NOMO-1 treated with dmso at 0.1 percent for 144 hours (cell line): ENCODE measurements at regions not wholly inside any gene's neighbourhood (a gene's known extent, or its start where the extent isn't known, plus 50 kb on each side); places are given as distances from the start of the nearest gene placed in this dataset.
"Not testable (repeated sequence)": the region's sequence is repeated elsewhere in the genome, so short reads cannot be mapped to it uniquely, and the experiment has no call there.

Experiments
- DNase-seq: peaks from one replicate; lab custom pipeline; 2025; ENCODE audit not compliant: unreplicated experiment; lab: John Stamatoyannopoulos, UW

DNA sequence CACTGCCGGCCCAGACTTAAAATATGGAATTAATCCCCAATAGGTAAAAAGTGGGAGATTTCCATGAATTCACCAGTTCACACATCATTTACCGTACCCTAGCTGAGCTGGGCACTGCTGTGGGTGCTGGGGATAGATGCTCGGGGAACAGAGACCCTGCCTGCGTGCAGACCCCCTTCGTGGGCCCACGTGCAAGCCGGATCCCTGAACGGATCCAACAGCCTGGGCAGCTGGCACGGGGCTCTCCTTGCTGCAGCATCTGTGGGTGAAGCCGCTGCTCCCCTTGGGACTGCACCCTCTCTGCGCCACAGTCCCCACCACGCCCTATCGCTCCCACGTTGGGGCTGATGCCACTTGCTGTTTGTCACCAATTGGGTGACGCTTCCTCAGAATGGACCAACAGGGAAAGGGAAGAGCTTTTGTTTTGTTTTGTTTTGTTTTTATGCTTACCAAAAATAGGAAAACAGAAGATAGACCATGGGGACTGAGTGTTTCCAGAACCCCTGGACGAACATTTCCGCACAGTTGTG is 279.7 kb upstream of the SFSWAP start:
- DNase-seq: not testable (repeated sequence)

GRCh38 chr12:131432532-131433260 is 278.2 kb upstream of the SFSWAP start:
- DNase-seq: no peak

DNA sequence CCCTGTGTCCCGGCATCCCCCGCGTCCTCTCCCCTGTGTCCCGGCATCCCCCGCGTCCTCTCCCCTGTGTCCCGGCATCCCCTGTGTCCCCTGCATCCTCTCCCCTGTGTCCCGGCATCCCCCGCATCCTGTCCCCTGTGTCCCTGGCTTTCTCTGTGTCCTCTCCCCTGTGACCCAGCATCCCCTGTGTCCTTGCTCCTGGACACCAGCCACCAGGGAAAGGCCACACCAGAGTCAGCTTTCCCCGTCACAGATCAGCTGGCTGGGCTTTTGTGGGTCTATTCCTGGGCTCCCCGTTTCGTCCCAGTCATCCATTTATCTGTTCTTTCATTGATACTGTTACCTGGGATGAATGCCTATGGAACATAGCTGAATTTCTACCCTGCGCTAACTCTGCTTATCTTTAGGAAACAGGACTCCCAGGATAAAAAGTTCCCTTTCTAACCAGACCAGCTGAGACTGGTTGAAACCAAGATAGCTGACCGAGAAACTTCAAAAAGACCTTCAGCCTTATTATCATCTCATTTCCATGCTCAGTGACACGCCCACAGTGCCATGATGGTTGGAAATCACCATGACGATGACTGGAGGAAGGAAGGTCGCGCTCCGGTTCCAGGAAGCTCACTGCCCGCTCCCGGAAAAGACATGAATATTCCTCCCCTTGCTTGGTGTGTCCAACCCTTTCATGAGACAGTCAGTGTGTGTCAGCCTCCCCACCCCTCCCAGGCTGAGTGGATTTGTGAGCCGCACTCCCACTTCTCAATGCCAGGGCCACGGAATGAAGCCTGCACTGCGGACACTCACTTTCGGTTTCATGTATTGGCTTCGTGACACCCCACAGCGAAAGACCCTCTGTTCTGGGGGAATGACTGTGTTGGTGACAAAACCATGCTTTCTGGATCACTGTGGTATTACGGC is 276.4 kb upstream of the SFSWAP start:
- no peak for DNase-seq

DNA sequence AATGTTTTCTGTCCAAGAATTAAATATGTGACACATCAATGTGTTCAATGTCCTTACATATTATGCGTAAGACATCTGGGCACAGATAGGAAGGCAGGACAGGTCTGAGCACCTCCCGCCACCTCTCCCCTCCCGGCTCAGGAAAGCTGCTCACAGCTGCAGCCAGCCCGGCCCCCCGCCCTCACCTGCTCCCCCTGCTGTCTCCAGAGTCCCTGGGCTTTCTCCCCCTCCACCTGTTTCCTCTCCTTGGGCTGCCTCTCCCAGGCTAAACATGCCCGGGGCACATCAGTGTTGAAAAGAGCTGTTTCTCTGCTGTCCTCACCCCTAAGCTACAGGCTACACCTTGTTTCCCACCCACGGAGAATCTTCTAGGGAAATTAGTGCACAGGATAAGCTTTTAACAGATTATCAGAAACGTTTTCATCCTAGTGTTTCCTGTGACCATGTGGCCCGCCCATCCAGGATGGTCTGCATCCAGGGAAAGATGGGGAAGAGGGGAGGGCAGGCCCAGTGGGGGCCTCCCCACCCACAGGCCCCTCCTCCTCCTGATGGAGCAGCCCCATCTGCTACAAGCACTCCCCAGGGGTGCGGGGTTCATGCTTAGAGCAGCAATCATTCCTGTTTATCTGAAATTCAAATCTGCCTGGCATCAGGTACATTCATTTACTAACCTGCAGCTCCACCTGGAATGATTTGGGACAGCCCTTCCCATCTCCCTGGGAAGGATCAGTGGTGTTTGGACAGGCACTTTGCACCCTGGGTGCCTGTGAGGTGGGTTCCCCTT is 273.8 kb upstream of the SFSWAP start:
- no peak for DNase-seq

DNA sequence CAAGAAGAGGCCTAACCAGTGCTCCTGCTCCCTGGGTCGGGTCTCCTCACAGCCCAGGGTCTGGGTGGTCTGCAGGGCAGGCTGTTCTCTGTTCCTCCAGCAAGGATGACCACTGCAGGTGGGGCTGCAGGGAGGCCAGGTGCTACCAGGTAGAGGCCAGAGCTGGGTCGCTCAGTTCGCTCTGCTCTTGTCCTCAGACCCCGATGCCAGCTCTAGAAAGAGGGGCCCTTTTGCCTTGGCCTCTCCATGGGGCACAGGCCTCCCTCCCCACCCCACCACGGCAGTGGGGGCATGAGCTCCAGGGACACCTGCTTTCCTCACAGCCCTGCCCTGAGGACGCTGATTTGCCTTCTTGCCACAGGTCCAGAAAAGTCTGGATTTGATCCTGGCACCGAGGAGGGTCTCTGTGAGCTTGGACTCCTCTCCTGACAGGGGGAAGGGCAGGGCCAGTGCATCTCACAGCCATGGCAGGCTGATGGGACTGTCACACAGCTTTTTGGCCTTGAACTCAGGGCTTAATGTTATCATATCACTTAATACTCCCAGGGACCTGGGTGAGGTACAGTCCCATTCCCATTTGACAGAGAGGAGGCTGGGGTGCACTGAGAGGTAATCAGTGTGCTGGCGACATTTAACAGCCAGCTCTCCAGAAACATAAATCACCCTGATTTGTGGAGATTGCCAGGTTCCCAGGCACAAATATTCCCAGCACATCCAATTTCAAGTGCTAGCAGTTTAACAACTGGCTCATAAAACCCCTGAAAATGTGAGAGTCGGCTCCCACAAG is 273.0 kb upstream of the SFSWAP start:
- no peak for DNase-seq

DNA sequence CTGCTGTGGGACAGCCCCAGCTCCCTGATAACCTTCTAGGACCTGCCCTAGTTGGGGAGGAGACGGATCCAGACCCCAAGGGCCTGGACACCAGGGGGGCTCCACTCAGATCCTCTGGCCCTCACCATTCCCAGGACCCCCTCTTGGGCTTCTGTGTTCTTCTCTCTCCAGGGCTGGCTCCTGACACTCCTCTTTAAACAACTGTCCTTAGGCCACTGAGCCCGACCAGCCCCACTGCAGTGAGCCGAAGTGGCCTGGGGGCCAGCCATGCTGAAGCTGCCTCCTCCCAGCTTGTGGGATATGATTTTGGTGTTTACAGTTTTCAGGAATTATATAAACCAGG is 272.4 kb upstream of the SFSWAP start:
- not testable (repeated sequence) for DNase-seq

DNA sequence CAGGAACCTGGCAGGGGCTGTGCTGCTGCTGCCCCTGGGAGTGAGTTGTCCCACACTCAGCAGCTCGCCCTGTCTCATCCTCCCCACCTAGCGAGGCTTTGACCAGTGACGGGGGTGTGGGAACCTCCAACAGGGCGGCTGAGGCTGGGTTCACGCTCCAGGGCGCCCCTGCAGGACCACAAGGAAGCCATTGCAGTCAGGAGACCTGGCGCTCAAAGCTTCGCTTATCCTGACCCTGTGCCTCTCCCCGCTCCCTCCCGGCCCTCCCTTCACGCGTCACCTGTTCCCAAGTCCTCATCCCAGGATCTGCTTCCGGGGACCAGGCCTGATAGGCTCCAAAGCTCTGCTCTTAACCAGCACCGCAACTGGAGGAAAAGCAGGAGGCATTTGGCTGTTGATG is 272.0 kb upstream of the SFSWAP start:
- no peak for DNase-seq

- not testable (repeated sequence) for DNase-seq
Measured at GRCh38 chr12:131439752-131440151, 271.1 kb upstream of the SFSWAP start.

DNA sequence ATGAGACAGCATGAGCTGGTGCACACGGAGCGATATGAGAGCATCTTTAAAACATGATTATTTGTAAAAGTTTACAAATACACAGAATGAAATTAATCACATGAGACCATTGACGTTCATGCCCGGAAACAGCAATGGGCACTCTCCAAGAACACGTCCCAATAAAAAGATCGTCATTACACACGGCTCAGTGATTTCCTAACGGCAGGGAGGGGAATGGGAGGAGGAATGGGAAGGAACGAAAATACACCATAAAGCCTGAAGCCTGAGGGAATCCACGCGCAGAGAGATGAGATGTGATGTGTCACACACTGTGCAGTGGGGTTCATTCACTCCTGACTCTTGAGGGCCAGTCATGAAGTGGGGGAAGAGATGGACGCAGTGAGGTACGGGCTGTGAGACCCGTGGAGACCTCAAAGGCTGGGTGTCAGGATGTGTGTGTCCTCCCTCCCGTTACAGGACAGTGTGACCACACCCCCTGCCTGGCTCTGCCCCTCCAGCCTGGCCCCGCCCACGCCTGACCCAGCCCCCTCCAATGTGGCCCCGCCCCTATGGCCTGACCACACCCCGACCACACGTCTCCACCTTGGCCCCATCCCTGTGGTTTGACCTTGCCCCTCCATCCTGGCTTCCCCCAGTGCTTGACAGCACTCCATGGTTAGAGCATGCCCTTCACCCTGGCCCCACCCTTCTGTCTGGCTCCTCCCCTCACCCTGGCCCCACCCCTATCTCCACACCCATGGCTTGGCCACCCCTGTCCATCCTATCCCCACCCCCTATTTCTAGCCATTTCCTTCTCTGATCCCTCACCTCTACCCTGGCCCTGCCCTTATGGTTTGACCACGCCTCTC is 270.5 kb upstream of the SFSWAP start:
- not testable (repeated sequence) for DNase-seq

DNA sequence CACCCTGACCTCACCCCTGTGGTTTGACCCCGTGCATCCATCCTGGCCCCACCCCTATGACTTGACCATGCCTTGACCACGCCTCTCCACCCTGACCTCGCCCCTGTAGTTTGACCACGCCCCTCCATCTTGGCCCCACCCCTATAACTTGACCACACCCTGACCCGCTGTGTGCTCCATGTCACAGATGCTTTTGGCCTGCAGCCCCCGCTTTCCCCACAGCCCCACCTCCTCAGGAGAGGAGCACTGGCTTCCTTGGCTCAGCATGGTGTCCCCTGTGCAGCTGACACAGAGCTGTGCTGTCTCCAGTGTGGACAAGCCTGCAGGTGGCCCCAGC is 269.9 kb upstream of the SFSWAP start:
- no peak for DNase-seq

DNA sequence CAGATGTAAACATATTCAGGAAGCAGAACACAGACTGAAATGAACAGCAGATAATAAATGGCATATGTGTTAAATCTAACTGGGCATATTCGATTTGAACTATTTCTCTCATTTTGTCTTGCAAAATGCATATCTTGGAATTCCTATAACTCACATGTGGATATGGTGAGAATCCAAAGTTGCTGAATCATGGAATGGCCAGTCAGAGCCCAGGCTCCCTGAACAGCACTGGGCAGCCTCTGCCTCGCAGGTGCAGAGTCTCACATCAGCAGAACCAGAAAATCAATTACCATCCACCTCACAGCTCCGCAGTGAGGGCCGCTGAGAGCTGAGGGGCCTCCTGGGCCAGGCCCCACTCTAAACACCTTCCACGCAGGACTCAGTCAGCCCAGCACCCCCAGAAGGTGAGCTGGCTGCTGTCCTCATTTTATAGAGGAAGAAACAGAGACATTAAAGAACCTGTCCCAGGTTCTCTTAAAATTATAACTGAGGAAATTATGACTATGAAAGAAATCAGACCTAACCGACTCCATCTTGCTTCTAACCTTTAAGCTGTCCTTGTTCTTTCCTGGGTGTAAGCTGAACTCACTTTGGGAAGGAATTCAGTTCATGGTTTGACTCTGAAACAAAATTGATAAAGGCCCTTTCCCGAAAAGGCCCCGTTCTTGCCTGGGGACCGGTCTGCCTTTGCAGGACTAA is 269.1 kb upstream of the SFSWAP start:
- DNase-seq: no peak

DNA sequence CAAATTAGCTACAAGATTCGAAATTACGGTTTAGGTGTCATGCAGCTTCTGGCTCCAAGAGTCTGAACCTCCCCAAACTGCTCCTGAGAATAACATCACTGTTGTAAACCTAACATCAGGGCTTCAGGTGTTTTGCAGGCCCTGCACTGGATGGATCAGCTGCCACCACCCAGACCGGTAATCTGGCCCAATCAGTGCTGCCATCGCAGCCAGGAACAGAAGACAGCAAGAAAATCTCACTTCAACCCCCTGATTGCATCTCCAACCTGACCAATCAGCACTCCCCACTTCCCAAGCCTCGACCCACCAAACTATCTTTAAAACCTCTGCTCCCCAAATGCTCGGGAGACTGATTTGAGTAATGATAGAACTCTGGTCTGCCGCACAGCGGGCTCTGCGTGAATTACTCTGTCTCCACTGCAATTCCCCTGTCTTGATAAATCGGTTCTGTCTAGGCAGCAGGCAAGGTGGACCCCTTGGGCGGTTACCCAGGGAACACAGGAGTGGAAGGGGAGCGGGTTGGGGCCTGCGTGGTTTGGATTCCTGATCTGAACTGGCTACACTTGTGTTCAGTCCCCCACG is 268.5 kb upstream of the SFSWAP start:
- no peak for DNase-seq

DNA sequence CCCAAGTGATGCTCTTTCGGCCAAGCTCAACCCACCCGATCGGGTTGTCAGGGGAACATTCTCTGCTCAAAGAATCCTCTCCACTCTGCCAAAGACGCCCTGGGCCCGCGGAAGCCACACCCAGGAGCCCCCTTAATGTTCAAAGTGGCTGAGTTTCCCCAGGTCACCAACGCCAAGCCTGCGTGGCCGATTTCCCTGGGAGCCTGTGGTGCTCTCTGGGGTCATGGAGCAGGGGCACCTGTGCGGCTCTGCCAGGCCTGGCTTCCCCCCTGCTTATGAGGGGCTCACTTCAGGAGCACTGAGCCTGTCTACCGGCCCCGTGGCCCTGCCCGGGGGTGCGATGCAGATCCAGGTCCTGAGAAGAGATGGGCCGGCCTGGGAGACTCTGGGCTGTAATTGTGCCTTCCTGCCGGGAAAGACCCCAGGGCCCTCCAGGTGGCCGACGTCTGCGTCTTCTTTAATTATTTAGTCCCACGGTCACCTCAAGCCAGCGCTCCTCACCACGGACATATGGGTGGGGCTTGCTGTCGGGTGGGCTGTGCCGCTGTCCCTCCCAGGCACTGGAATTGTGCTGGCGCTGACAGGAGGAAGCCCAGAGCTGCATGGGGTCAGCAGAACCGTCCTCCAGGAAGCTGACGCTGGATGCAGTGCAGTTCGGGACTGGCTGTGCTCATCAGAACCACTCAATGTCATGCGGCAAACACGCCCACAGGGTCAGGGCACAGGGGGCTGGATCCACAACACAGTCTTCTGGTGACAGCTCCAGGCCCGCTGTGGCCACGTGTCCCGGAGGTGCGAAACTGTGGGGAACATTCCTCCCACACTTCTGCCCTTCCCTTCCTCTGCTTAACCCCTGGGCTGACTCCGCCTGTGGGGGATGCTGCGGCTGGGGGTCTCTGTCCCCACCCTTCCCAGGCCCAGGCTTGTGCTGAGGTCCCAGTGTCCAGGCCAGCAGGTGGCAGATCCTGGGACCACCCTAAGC is 267.6 kb upstream of the SFSWAP start:
- no peak for DNase-seq

GRCh38 chr12:131444220-131445164 is 266.4 kb upstream of the SFSWAP start:
- no peak for DNase-seq

DNA sequence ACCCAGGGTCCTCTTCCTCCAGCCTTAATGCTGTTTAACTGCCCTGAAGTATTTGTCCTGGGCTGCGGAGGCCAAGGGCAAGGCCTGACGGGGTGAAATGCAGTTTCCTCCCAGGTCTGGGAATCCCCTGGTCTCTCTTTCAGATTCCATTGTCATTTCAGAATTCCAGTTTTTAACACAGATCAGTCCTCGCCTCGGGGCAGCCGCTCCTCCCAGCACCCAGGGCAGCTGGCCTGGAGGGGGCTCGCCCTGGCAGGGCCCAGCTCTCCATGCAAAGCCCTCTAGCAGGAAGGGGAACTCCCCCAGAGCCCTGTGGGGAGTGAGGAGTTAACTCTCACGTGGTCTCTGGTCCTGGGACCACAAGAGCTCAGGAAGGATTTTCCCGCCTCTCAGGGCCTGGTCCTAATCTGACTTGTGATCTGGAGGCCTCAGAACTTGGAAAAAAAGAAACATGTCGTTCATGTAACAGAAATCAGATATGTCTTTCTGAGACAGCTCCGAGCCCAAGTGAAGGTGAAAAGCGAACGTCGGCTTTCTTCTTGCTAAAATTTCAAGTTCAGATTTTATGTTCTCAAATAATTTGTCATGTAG is 265.6 kb upstream of the SFSWAP start:
- DNase-seq: no peak

- no peak for DNase-seq
Measured at GRCh38 chr12:131445795-131446194, 265.1 kb upstream of the SFSWAP start.
